ENCODE measurements at regions not wholly inside any gene's neighbourhood (a gene's known extent, or its start where the extent isn't known, plus 50 kb on each side); places are given as distances from the start of the nearest gene placed in this dataset.

DNA sequence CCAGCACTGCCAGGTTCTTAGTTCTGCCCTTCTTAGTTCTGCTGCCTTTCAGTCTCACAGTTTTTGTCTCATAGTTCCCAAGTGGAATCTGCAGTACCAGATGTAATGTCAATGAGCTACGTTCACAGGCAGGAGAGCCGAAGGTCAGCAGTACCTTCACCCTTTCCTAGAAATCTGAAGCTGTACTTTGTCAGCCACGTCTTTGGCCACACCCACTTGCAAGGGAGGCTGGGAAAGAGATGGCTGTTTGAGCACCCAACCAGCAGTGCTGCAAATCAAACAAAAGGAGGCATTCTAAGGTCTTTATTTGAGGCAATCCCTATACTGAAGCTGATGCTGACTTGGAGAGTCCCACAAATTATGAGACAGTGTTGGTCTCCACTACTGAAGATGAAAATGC is 199.1 kb upstream of the NPY2R start:
- no peaks in the 10 kb centered on the region for H3K9me1 ChIP-seq (ENCODE audit: control insufficient read depth, insufficient read depth, low read length)
- no TSS peak for BruUV-seq (replicated peaks)
- H3K4me1 ChIP-seq (replicated peaks in 1 of 2; ENCODE audit: control insufficient read depth in 2 of 2, insufficient read depth in 2 of 2, low read length in 2 of 2): no peaks in the 10 kb centered on the region; a peak in 1 of 5 replicates
- H3K4me3 ChIP-seq: no peak overlapping the region
- H3K27me3 ChIP-seq (ENCODE audit: control insufficient read depth in 2 of 2, insufficient read depth in 2 of 2, low read length in 2 of 2): no peaks in the 10 kb centered on the region
- H2AFZ ChIP-seq (ENCODE audit: low read depth, low read length): no peak overlapping the region
- H3K9ac ChIP-seq (ENCODE audit: insufficient read depth in 1 of 2, low read depth in 2 of 2, low read length in 2 of 2): no peak overlapping the region
- no peak overlapping the region for H3K27ac ChIP-seq (ENCODE audit: extremely low read depth, low read depth, low read length)
- WGBS (ENCODE audit: insufficient coverage, low coverage, missing lambda C conversion rate): 0% methylated on average over 3 of the region's 3 CpGs
- TF ChIP-seq, protein P1, sequence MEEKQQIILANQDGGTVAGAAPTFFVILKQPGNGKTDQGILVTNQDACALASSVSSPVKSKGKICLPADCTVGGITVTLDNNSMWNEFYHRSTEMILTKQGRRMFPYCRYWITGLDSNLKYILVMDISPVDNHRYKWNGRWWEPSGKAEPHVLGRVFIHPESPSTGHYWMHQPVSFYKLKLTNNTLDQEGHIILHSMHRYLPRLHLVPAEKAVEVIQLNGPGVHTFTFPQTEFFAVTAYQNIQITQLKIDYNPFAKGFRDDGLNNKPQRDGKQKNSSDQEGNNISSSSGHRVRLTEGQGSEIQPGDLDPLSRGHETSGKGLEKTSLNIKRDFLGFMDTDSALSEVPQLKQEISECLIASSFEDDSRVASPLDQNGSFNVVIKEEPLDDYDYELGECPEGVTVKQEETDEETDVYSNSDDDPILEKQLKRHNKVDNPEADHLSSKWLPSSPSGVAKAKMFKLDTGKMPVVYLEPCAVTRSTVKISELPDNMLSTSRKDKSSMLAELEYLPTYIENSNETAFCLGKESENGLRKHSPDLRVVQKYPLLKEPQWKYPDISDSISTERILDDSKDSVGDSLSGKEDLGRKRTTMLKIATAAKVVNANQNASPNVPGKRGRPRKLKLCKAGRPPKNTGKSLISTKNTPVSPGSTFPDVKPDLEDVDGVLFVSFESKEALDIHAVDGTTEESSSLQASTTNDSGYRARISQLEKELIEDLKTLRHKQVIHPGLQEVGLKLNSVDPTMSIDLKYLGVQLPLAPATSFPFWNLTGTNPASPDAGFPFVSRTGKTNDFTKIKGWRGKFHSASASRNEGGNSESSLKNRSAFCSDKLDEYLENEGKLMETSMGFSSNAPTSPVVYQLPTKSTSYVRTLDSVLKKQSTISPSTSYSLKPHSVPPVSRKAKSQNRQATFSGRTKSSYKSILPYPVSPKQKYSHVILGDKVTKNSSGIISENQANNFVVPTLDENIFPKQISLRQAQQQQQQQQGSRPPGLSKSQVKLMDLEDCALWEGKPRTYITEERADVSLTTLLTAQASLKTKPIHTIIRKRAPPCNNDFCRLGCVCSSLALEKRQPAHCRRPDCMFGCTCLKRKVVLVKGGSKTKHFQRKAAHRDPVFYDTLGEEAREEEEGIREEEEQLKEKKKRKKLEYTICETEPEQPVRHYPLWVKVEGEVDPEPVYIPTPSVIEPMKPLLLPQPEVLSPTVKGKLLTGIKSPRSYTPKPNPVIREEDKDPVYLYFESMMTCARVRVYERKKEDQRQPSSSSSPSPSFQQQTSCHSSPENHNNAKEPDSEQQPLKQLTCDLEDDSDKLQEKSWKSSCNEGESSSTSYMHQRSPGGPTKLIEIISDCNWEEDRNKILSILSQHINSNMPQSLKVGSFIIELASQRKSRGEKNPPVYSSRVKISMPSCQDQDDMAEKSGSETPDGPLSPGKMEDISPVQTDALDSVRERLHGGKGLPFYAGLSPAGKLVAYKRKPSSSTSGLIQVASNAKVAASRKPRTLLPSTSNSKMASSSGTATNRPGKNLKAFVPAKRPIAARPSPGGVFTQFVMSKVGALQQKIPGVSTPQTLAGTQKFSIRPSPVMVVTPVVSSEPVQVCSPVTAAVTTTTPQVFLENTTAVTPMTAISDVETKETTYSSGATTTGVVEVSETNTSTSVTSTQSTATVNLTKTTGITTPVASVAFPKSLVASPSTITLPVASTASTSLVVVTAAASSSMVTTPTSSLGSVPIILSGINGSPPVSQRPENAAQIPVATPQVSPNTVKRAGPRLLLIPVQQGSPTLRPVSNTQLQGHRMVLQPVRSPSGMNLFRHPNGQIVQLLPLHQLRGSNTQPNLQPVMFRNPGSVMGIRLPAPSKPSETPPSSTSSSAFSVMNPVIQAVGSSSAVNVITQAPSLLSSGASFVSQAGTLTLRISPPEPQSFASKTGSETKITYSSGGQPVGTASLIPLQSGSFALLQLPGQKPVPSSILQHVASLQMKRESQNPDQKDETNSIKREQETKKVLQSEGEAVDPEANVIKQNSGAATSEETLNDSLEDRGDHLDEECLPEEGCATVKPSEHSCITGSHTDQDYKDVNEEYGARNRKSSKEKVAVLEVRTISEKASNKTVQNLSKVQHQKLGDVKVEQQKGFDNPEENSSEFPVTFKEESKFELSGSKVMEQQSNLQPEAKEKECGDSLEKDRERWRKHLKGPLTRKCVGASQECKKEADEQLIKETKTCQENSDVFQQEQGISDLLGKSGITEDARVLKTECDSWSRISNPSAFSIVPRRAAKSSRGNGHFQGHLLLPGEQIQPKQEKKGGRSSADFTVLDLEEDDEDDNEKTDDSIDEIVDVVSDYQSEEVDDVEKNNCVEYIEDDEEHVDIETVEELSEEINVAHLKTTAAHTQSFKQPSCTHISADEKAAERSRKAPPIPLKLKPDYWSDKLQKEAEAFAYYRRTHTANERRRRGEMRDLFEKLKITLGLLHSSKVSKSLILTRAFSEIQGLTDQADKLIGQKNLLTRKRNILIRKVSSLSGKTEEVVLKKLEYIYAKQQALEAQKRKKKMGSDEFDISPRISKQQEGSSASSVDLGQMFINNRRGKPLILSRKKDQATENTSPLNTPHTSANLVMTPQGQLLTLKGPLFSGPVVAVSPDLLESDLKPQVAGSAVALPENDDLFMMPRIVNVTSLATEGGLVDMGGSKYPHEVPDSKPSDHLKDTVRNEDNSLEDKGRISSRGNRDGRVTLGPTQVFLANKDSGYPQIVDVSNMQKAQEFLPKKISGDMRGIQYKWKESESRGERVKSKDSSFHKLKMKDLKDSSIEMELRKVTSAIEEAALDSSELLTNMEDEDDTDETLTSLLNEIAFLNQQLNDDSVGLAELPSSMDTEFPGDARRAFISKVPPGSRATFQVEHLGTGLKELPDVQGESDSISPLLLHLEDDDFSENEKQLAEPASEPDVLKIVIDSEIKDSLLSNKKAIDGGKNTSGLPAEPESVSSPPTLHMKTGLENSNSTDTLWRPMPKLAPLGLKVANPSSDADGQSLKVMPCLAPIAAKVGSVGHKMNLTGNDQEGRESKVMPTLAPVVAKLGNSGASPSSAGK (IDR thresholded peaks at IDR 0.05): no peak
- TF ChIP-seq NR2F6 (CRISPR knock-in tag; IDR thresholded peaks at IDR 0.05) (no peak), HDAC1 (IDR thresholded peaks at IDR 0.05) (no peak), MXI1 (IDR thresholded peaks at IDR 0.05; ENCODE audit: low read depth, low read length) (no peak)
- TF ChIP-seq, protein P2, sequence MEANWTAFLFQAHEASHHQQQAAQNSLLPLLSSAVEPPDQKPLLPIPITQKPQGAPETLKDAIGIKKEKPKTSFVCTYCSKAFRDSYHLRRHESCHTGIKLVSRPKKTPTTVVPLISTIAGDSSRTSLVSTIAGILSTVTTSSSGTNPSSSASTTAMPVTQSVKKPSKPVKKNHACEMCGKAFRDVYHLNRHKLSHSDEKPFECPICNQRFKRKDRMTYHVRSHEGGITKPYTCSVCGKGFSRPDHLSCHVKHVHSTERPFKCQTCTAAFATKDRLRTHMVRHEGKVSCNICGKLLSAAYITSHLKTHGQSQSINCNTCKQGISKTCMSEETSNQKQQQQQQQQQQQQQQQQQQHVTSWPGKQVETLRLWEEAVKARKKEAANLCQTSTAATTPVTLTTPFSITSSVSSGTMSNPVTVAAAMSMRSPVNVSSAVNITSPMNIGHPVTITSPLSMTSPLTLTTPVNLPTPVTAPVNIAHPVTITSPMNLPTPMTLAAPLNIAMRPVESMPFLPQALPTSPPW (CRISPR knock-in tag; IDR thresholded peaks at IDR 0.05): no peak
- H3K79me2 ChIP-seq (ENCODE audit: control insufficient read depth, insufficient read depth, low read length): no peaks in the 10 kb centered on the region
- H4K20me1 ChIP-seq (replicated peaks; ENCODE audit: control insufficient read depth, insufficient read depth, low read length): no peaks in the 10 kb centered on the region
- H3K9me3 ChIP-seq (replicated peaks; ENCODE audit: control insufficient read depth, insufficient read depth, low read depth, low read length): no peaks in the 10 kb centered on the region; the same call in 1 of the 2 replicates
- intact Hi-C loops (cut with micrococcal nuclease): no loop called here
- ChIA-PET CTCF (ENCODE audit: low intra/inter-chr PET ratio) (no interaction called here), POLR2A (no interaction called here)
- FAIRE-seq (no peak), DNase-seq (ENCODE audit: extremely low read depth in 1 of 4, low spot score in 3 of 4) (no peak), ATAC-seq (no peak)
- no peak overlapping the region for H3K4me2 ChIP-seq (ENCODE audit: insufficient read depth, low read length)
- no peaks in the 10 kb centered on the region for H3K36me3 ChIP-seq (ENCODE audit: control insufficient read depth, insufficient read depth, low read length)
- in situ Hi-C loops (cut with MboI): no loop called here

Measured in K562 (cell line).